ENCODE measurements at regions not wholly inside any gene's neighbourhood (a gene's known extent, or its start where the extent isn't known, plus 50 kb on each side); places are given as distances from the start of the nearest gene placed in this dataset.

GRCh38 chr5:114050087-114050486 lies 311.8 kb upstream of the KCNN2 start (continued):
- no peak for TF ChIP-seq IFI16 (CRISPR knock-in tag; IDR thresholded peaks at IDR 0.05)
- TF ChIP-seq DEAF1 (CRISPR knock-in tag; IDR thresholded peaks at IDR 0.05), result no peak
- no peak for TF ChIP-seq ZNF79 (CRISPR knock-in tag; IDR thresholded peaks at IDR 0.05; ENCODE audit: low read depth)
- TF ChIP-seq IRF1 (CRISPR knock-in tag; IDR thresholded peaks at IDR 0.05; ENCODE audit: borderline replicate concordance), result no peak
- no peak for TF ChIP-seq ZNF76 (CRISPR knock-in tag; IDR thresholded peaks at IDR 0.05; ENCODE audit: borderline replicate concordance)
- no peak for TF ChIP-seq HDAC3 (IDR thresholded peaks at IDR 0.05; ENCODE audit: borderline replicate concordance, partially characterized antibody)
- TF ChIP-seq ZNF184 (CRISPR knock-in tag; IDR thresholded peaks at IDR 0.05), result no peak
- no peak for TF ChIP-seq KLF16 (IDR thresholded peaks at IDR 0.05)
- no peak for TF ChIP-seq NR1H2 (CRISPR knock-in tag; IDR thresholded peaks at IDR 0.05)

GRCh38 chr5:114053372-114053771 lies 308.5 kb upstream of the KCNN2 start:
- H3K36me3 ChIP-seq (ENCODE audit: control insufficient read depth, insufficient read depth, low read length), result no peaks in the 10 kb centered on the region
- no peak overlapping the region for H3K27ac ChIP-seq (ENCODE audit: extremely low read depth, low read depth, low read length)
- ChIA-PET POLR2A (no interaction called here), CTCF (ENCODE audit: low intra/inter-chr PET ratio) (no interaction called here)
- in situ Hi-C loops (cut with MboI) (no loop called here), intact Hi-C loops (cut with micrococcal nuclease) (no loop called here)
- no peaks in the 10 kb centered on the region for H3K9me1 ChIP-seq (ENCODE audit: control insufficient read depth, insufficient read depth, low read length)
- BruUV-seq (replicated peaks), result no TSS peak
- ATAC-seq, result no peak
- H3K27me3 ChIP-seq (ENCODE audit: control insufficient read depth in 2 of 2, insufficient read depth in 2 of 2, low read length in 2 of 2), result no peaks in the 10 kb centered on the region
- H3K4me3 ChIP-seq, result no peak overlapping the region
- H3K9ac ChIP-seq (ENCODE audit: insufficient read depth in 1 of 2, low read depth in 2 of 2, low read length in 2 of 2), result no peak overlapping the region
- no peaks in the 10 kb centered on the region for H3K79me2 ChIP-seq (ENCODE audit: control insufficient read depth, insufficient read depth, low read length)
- H4K20me1 ChIP-seq (replicated peaks; ENCODE audit: control insufficient read depth, insufficient read depth, low read length), result no peaks in the 10 kb centered on the region
- FAIRE-seq, result no peak
- H3K4me2 ChIP-seq (ENCODE audit: insufficient read depth, low read length), result no peak overlapping the region
- H3K4me1 ChIP-seq (replicated peaks in 1 of 2; ENCODE audit: control insufficient read depth in 2 of 2, insufficient read depth in 2 of 2, low read length in 2 of 2), result no peaks in the 10 kb centered on the region
- H3K9me3 ChIP-seq (replicated peaks; ENCODE audit: control insufficient read depth, insufficient read depth, low read depth, low read length), result no peaks in the 10 kb centered on the region
- DNase-seq (ENCODE audit: extremely low read depth in 1 of 4, low spot score in 3 of 4), result no peak
- H2AFZ ChIP-seq (ENCODE audit: low read depth, low read length), result no peak overlapping the region
- WGBS (ENCODE audit: insufficient coverage, low coverage, missing lambda C conversion rate), result 0% methylated on average over 4 of the region's 4 CpGs
- TF ChIP-seq PHF8 (IDR thresholded peaks at IDR 0.05; ENCODE audit: borderline replicate concordance, low read length) (no peak), RBM14 (IDR thresholded peaks at IDR 0.05; ENCODE audit: borderline replicate concordance, insufficient read depth, low read depth, low read length) (no peak), ZNF140 (CRISPR knock-in tag; IDR thresholded peaks at IDR 0.05) (no peak)
